ENCODE measurements at regions not wholly inside any gene's neighbourhood (a gene's known extent, or its start where the extent isn't known, plus 50 kb on each side); places are given as distances from the start of the nearest gene placed in this dataset.

DNA sequence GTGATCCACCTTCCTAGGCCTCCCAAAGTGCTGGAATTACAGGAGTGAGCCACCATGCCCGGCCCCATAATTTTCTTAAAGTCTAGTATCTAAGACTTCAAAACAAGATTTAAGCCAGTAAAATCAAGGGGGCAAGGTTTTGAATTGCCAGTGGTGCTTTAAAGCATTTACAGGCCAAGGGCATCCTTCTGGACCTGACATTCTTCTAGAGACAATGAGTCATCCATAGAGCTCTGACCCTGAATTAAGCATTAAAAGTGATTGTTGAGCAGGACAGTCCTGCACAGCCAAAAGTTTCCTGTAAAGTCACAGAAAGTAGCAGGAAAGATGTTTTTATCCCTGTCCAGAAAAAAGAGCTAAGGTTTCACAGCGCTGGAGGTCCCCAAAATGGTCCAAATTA is 50.9 kb upstream of the ATP12A start:
- H3K4me3 ChIP-seq (ENCODE audit: low read length), result no peak overlapping the region
- DNase-seq (no peak), ATAC-seq (no peak)
- no peak overlapping the region for H3K27ac ChIP-seq (ENCODE audit: low read length)
- H3K27me3 ChIP-seq (ENCODE audit: control insufficient read depth, insufficient read depth), result no peaks in the 10 kb centered on the region
- 96% methylated on average over 2 of the region's 2 CpGs for WGBS
- no peaks in the 10 kb centered on the region for H3K9me3 ChIP-seq (ENCODE audit: control insufficient read depth, low read length)
- H3K4me1 ChIP-seq (ENCODE audit: control insufficient read depth, insufficient read depth, low read length), result no peaks in the 10 kb centered on the region
- intact Hi-C loops (cut with DNase I), result no loop called here

DNA sequence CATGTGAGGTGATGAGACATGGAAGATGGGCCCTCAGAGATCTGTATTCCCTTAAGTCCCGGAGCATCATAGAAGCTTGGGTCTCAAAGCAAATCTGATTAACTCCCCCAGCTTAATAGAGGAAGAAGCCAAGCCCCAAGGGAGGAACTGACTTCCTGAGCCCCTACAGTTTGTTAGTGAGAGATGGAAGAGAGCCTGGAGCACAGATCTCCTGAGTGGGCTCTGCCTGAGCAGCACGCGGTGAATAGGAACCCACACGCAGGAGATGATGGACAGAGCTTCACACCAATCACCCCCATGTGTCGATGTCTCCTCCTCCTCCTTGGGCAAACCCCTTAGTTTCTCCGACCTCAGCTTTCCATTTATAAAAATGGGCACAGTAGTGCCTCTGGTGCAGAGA is 50.1 kb upstream of the ATP12A start:
- ATAC-seq, result no peak
- 71% methylated on average over 6 of the region's 6 CpGs for WGBS

More for the DNA sequence above, 50.1 kb upstream of the ATP12A start:
- DNase-seq, result no peak
- Histone ChIP-seq H3K4me1 (ENCODE audit: control insufficient read depth, insufficient read depth, low read length) (no peaks in the 10 kb centered on the region), H3K27me3 (ENCODE audit: control insufficient read depth, insufficient read depth) (no peaks in the 10 kb centered on the region), H3K27ac (ENCODE audit: low read length) (no peak overlapping the region), H3K9me3 (ENCODE audit: control insufficient read depth, low read length) (no peaks in the 10 kb centered on the region), H3K4me3 (ENCODE audit: low read length) (no peak overlapping the region)
- intact Hi-C loops (cut with DNase I), result no loop called here
